SU-DHL-6 (cell line): ENCODE measurements at regions not wholly inside any gene's neighbourhood (a gene's known extent, or its start where the extent isn't known, plus 50 kb on each side); places are given as distances from the start of the nearest gene placed in this dataset.

ENCODE experiments used
- H2AFZ ChIP-seq: fragments of 200-600 bp; sonication (generic); 2 replicates; pipeline ENCODE4 v1.6.1; 2014; ENCODE audit warnings: low read depth, mild to moderate bottlenecking, moderate library complexity, mixed read lengths, antibody characterized with exemption, low read length; ENCODE audit not compliant: severe bottlenecking
- H3F3A ChIP-seq: fragments of 200-600 bp; shearing (Covaris generic); 2 replicates; pipeline ENCODE4 v1.6.0; 2016; ENCODE audit warnings: antibody characterized with exemption, mild to moderate bottlenecking; ENCODE audit not compliant: insufficient read depth
- H3K27ac ChIP-seq: fragments of 200-600 bp; sonication (generic); 2 replicates; pipeline ENCODE4 v1.5.1; 2016; ENCODE audit warnings: low read depth, mild to moderate bottlenecking, low read length, moderate library complexity, mixed read lengths
- H3K27me3 ChIP-seq: fragments of 200-600 bp; sonication (generic), shearing (Covaris generic); 2 replicates; pipeline ENCODE4 v1.6.0; 2014; ENCODE audit warnings: mild to moderate bottlenecking, low read length
- H3K36me3 ChIP-seq: fragments of 200-600 bp; sonication (generic); 2 replicates; pipeline ENCODE4 v1.6.1; 2014; ENCODE audit warnings: mild to moderate bottlenecking, low read length, mixed read lengths
- H3K4me2 ChIP-seq: fragments of 300-600, 200-600 bp; shearing (Covaris generic), sonication (generic); 2 replicates; pipeline ENCODE4 v1.6.0; 2014; ENCODE audit warnings: low read length, low read depth, mild to moderate bottlenecking; ENCODE audit not compliant: poor library complexity, severe bottlenecking
- H3K4me3 ChIP-seq: fragments of 200-600 bp; sonication (generic); 2 replicates; pipeline ENCODE4 v1.5.1; 2014; ENCODE audit warnings: antibody characterized with exemption, low read length, mild to moderate bottlenecking, mixed read lengths; ENCODE audit not compliant: insufficient read depth, poor library complexity, severe bottlenecking
- H3K79me2 ChIP-seq: fragments of 200-600 bp; sonication (generic); 2 replicates; pipeline ENCODE4 v1.6.1; 2014; ENCODE audit warnings: mild to moderate bottlenecking, low read length, moderate library complexity; ENCODE audit not compliant: insufficient read depth
- H3K9ac ChIP-seq: fragments of 200-600 bp; sonication (generic); 2 replicates; pipeline ENCODE4 v1.7.0; 2014; ENCODE audit warnings: mild to moderate bottlenecking, low read length
- H3K9me2 ChIP-seq: fragments of 200-600 bp; sonication (generic); replicated peaks from 2 replicates; pipeline ENCODE4 v1.6.1; 2014; ENCODE audit warnings: low read length; ENCODE audit not compliant: insufficient read depth
- H3K9me3 ChIP-seq: fragments of 200-600 bp; sonication (generic); 2 replicates; pipeline ENCODE4 v1.6.1; 2014; ENCODE audit warnings: low read length, mixed read lengths; ENCODE audit not compliant: insufficient read depth
- H4K20me1 ChIP-seq: fragments of 200-600 bp; sonication (generic); 2 replicates; pipeline ENCODE4 v1.6.1; 2014; ENCODE audit warnings: low read depth, mild to moderate bottlenecking, antibody characterized with exemption, low read length, moderate library complexity, mixed read lengths
- CTCF ChIP-seq: fragments of 200-600 bp; sonication (generic); IDR thresholded peaks from one replicate; pipeline ENCODE4 v1.5.1; 2017; ENCODE audit warnings: antibody characterized with exemption, mild to moderate bottlenecking, low read length, moderate library complexity; ENCODE audit not compliant: insufficient read depth, poor library complexity, severe bottlenecking
- EZH2phosphoT487 ChIP-seq: fragments of 200-600 bp; sonication (generic), shearing (Covaris generic); conservative IDR thresholded peaks from 2 replicates; pipeline ENCODE4 v1.6.1; 2018; ENCODE audit warnings: mild to moderate bottlenecking, antibody characterized with exemption, low read length, moderate library complexity, mixed read lengths

GRCh38 chr4:126682250-126682649 lies 950.5 kb upstream of the INTU start:
- no peak overlapping the region for H3K9ac ChIP-seq
- no peak overlapping the region for H2AFZ ChIP-seq
- H3F3A ChIP-seq = no peaks in the 10 kb centered on the region
- no peak overlapping the region for H3K4me2 ChIP-seq
- no peaks in the 10 kb centered on the region for H3K9me2 ChIP-seq
- no peak overlapping the region for H3K27ac ChIP-seq
- no peaks in the 10 kb centered on the region for H3K36me3 ChIP-seq
- no peaks in the 10 kb centered on the region for H3K79me2 ChIP-seq
- no peaks in the 10 kb centered on the region for H3K27me3 ChIP-seq
- TF ChIP-seq CTCF (no peak), EZH2phosphoT487 (no peak)
- H3K9me3 ChIP-seq = no peaks in the 10 kb centered on the region
- H3K4me3 ChIP-seq = no peak overlapping the region
- no peaks in the 10 kb centered on the region for H4K20me1 ChIP-seq

GRCh38 chr4:126686491-126686890 lies 946.3 kb upstream of the INTU start:
- no peaks in the 10 kb centered on the region for H3F3A ChIP-seq

GRCh38 chr4:126687655-126688358 lies 945.0 kb upstream of the INTU start:
- no peaks in the 10 kb centered on the region for H3K9me3 ChIP-seq
- no peak overlapping the region for H3K9ac ChIP-seq
- no peak overlapping the region for H3K27ac ChIP-seq
- TF ChIP-seq EZH2phosphoT487 (no peak), CTCF (no peak)
- H3K4me3 ChIP-seq = no peak overlapping the region
- no peaks in the 10 kb centered on the region for H3K36me3 ChIP-seq
- no peaks in the 10 kb centered on the region for H3K9me2 ChIP-seq
- no peak overlapping the region for H3K4me2 ChIP-seq
- H2AFZ ChIP-seq = no peak overlapping the region
- H3K27me3 ChIP-seq = no peaks in the 10 kb centered on the region
- no peaks in the 10 kb centered on the region for H3K79me2 ChIP-seq
- no peaks in the 10 kb centered on the region for H4K20me1 ChIP-seq
- no peaks in the 10 kb centered on the region for H3F3A ChIP-seq

More at GRCh38 chr4:126686491-126686890, 946.3 kb upstream of the INTU start:
- Histone ChIP-seq H3K9me3 (no peaks in the 10 kb centered on the region), H3K79me2 (no peaks in the 10 kb centered on the region), H3K27ac (no peak overlapping the region), H3K4me3 (no peak overlapping the region), H2AFZ (no peak overlapping the region), H3K27me3 (no peaks in the 10 kb centered on the region), H3K9me2 (no peaks in the 10 kb centered on the region), H3K36me3 (no peaks in the 10 kb centered on the region), H3K9ac (no peak overlapping the region), H3K4me2 (no peak overlapping the region), H4K20me1 (no peaks in the 10 kb centered on the region)
- TF ChIP-seq EZH2phosphoT487 = no peak
- TF ChIP-seq CTCF = no peak
